Upper lobe of left lung (tissue), 4 donors: ENCODE measurements at regions not wholly inside any gene's neighbourhood (a gene's known extent, or its start where the extent isn't known, plus 50 kb on each side); places are given as distances from the start of the nearest gene placed in this dataset.

Experiments used
- CTCF ChIP-seq, 6 experiments: fragments of 450-650 bp in 4 of 6; fragments of 200-600 bp in 2 of 6; sonication (generic) in 2 of 6; IDR thresholded peaks; one replicate each; pipeline ENCODE4 v1.5.1; 2016 to 2019; ENCODE audit warnings: antibody characterized with exemption in 6 of 6
- EP300 ChIP-seq, 4 donors: sonication (generic); formaldehyde crosslinking; IDR thresholded peaks; one replicate each; pipeline ENCODE4 v1.5.1; 2017; ENCODE audit warnings: antibody characterized with exemption in 4 of 4, control low read depth in 2 of 4
- POLR2A ChIP-seq, 4 donors: fragments of 450-650 bp; IDR thresholded peaks; one replicate each; pipeline ENCODE4 v1.5.1; 2016 to 2017; ENCODE audit warnings: antibody characterized with exemption in 4 of 4, mild to moderate bottlenecking in 2 of 4
- POLR2AphosphoS5 ChIP-seq, 2 donors: sonication (generic); formaldehyde crosslinking; IDR thresholded peaks; one replicate each; pipeline ENCODE4 v1.5.1; 2017; ENCODE audit warnings: antibody characterized with exemption in 2 of 2

GRCh38 chr22:27445881-27446280 is 355.7 kb downstream of the MN1 start:
- TF ChIP-seq POLR2AphosphoS5 (IDR thresholded peaks at IDR 0.05) = no peak
- TF ChIP-seq CTCF (IDR thresholded peaks at IDR 0.05) = no peak
- no peak for TF ChIP-seq POLR2A (IDR thresholded peaks at IDR 0.05)
- TF ChIP-seq EP300 (IDR thresholded peaks at IDR 0.05) = no peak
